Epithelial cell of proximal tubule (primary cell): ENCODE measurements at regions not wholly inside any gene's neighbourhood (a gene's known extent, or its start where the extent isn't known, plus 50 kb on each side); places are given as distances from the start of the nearest gene placed in this dataset.

Source experiments
- DNase-seq: peaks from one replicate; pipeline ENCODE4 v3.0.0-alpha.2; 2011; ENCODE audit warnings: low read depth
- H3K4me3 ChIP-seq: 2 replicates; pipeline ENCODE4 v1.5.1; 2011; ENCODE audit warnings: low read depth, mild to moderate bottlenecking, low read length
- TF ChIP-seq, protein P1 (sequence below): conservative IDR thresholded peaks from 2 replicates; pipeline ENCODE4 v1.5.1; 2012; ENCODE audit warnings: low read depth, mild to moderate bottlenecking, low read length

DNA sequence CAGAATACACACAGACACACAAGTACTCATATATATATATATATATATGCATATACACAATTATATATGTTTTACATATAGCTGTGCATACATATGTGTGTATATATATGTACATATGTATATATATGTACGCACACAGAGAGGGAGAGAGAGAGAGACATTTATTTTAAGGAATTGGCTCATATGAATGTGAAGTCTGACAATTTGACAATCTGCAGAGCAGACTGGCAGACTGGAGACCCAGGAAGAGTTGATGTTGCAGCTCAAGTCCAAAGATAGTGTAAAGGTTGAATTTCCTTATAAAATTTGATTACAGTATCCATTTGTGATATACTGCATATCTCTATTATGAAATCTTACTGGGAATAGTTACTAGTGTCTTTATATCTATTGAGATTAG lies 1330.3 kb upstream of the CADM2 start:
- TF ChIP-seq, protein P1, sequence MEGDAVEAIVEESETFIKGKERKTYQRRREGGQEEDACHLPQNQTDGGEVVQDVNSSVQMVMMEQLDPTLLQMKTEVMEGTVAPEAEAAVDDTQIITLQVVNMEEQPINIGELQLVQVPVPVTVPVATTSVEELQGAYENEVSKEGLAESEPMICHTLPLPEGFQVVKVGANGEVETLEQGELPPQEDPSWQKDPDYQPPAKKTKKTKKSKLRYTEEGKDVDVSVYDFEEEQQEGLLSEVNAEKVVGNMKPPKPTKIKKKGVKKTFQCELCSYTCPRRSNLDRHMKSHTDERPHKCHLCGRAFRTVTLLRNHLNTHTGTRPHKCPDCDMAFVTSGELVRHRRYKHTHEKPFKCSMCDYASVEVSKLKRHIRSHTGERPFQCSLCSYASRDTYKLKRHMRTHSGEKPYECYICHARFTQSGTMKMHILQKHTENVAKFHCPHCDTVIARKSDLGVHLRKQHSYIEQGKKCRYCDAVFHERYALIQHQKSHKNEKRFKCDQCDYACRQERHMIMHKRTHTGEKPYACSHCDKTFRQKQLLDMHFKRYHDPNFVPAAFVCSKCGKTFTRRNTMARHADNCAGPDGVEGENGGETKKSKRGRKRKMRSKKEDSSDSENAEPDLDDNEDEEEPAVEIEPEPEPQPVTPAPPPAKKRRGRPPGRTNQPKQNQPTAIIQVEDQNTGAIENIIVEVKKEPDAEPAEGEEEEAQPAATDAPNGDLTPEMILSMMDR = no peak
- no peak for DNase-seq

DNA sequence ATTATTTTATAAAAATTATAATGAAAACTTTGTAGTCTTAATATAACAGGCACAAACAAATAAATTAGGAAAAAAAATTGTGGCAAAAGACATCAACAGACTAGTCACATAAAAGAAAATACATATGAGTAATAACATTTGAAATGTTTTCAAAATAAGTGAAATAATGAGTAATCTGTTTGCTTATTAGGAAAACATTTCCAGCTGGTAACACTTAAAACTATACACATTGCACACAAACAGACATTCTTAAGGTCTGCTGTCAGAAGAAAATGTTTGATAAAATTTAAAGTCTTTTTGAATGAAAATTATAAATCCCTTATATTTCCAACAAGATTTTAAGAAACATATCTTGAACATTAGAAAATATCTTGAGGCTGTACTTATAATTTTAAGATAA lies 1326.3 kb upstream of the CADM2 start:
- no peak overlapping the region for H3K4me3 ChIP-seq
- TF ChIP-seq, protein P1 = no peak
- DNase-seq = no peak

More for the DNA sequence above, 1330.3 kb upstream of the CADM2 start:
- no peak overlapping the region for H3K4me3 ChIP-seq

GRCh38 chr3:83633758-83634157 lies 1325.0 kb upstream of the CADM2 start:
- no peak for DNase-seq
- TF ChIP-seq, protein P1 = no peak
- no peak overlapping the region for H3K4me3 ChIP-seq

DNA sequence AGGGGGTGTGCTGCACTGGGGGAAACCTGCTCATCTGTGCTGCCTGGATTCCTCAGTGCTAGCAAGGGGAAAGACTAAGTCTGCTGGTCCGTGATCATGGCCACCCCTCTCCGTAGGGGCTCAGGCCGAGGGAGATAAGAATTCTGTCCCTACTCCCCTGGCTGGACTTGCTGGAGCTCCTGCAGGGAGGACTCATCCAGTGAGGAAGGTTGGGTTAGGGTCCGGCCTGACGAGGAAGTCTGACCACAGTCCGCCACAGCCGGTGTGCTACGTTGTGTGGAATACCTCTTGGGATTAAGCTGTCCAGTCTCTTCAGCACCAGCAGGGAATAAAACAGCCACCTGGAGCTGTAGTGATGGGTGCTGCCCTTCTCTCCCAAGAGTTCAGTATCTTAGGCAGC lies 1309.1 kb upstream of the CADM2 start:
- DNase-seq = no peak
- H3K4me3 ChIP-seq = no peak overlapping the region
- TF ChIP-seq, protein P1 = no peak

GRCh38 chr3:83655083-83655482 lies 1303.7 kb upstream of the CADM2 start:
- no peak for DNase-seq
- TF ChIP-seq, protein P1 = no peak

DNA sequence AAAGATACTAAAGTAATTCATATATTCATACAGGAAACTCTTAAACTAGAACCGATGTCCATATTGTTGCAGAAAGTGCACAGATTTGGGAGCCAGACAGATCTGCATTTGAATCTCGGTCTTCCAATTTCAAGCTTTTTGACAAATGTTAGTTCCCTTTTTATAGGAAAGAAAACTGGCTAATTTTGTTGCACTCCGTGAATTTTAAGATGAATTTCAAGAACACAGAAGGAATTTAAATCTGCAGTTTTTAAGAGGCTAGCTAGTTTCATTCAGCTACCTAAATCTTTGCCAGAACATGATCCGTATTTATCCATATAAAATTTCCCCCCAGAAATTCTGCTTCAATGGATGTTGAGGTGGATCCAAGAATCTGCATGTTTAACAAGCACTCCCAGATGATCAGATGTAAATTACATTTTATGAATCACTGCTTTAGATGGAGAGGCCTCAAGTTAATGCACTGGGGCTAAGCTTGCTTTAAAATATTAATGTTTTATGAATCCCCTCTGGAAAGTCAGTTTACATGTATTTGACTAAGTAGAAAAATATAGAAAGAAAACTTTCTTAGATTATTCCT lies 1296.3 kb upstream of the CADM2 start:
- no peak overlapping the region for H3K4me3 ChIP-seq
- TF ChIP-seq, protein P1 = no peak
- DNase-seq = no peak

More at GRCh38 chr3:83655083-83655482, 1303.7 kb upstream of the CADM2 start:
- no peak overlapping the region for H3K4me3 ChIP-seq

- TF ChIP-seq, protein P1 = no peak
- H3K4me3 ChIP-seq = no peak overlapping the region
- no peak for DNase-seq
Observed at GRCh38 chr3:83670416-83670815, 1288.4 kb upstream of the CADM2 start.
